ENCODE measurements at regions not wholly inside any gene's neighbourhood (a gene's known extent, or its start where the extent isn't known, plus 50 kb on each side); places are given as distances from the start of the nearest gene placed in this dataset.

- TF ChIP-seq CTCF (IDR thresholded peaks at IDR 0.05) (no peak), POLR2A (IDR thresholded peaks at IDR 0.05) (no peak)
These were observed 754.4 kb downstream of the CDH18 start for GRCh38 chr5:19233573-19233972.

Data from vagina (tissue), 2 donors.